PC-3 (cell line): ENCODE measurements at regions not wholly inside any gene's neighbourhood (a gene's known extent, or its start where the extent isn't known, plus 50 kb on each side); places are given as distances from the start of the nearest gene placed in this dataset.

Experiments
- ATAC-seq: fragments of 200-7000 bp; cut with Tn5 transposase; 2 replicates; pipeline ENCODE4 v1.9.1; 2020; ENCODE audit warnings: mild to moderate bottlenecking, moderate library complexity
- BruUV-seq: library from RNA; stranded (reverse); fragments of 400-500 nt; replicated peaks from 2 replicates; lab custom pipeline; 2021; lab: Mats Ljungman, UMichigan
- CTCF ChIA-PET: fragments of 300-600 bp; sonication (Branson Sonifier 250); formaldehyde crosslinking; loops from one replicate; lab custom pipeline; 2022; ENCODE audit warnings: antibody characterized with exemption; lab: Charles Lee
- POLR2A ChIA-PET: fragments of 300-600 bp; sonication (Branson Sonifier 250); formaldehyde crosslinking; loops from one replicate; lab custom pipeline; 2022; ENCODE audit warnings: antibody characterized with exemption; ENCODE audit not compliant: unreplicated experiment; lab: Charles Lee
- DNase-seq: peaks from one replicate; pipeline ENCODE4 v3.0.0-alpha.2; 2015
- H2AFZ ChIP-seq: fragments of 300-600 bp; sonication (generic); 2 replicates; pipeline ENCODE4 v1.6.0; 2016; ENCODE audit warnings: antibody characterized with exemption, low read length
- H3F3A ChIP-seq: fragments of 300-600 bp; sonication (generic); one replicate; pipeline ENCODE4 v1.6.0; 2017; ENCODE audit warnings: antibody characterized with exemption, low read length, control low read depth, mild to moderate bottlenecking; ENCODE audit not compliant: unreplicated experiment
- H3K27ac ChIP-seq: fragments of 300-600 bp; sonication (generic); 2 replicates; pipeline ENCODE4 v1.5.1; 2016; ENCODE audit warnings: mild to moderate bottlenecking, low read length
- H3K27me3 ChIP-seq: fragments of 300-600 bp; sonication (generic); 2 replicates; pipeline ENCODE4 v1.6.1; 2016; ENCODE audit warnings: low read length, mixed read lengths
- H3K36me3 ChIP-seq: fragments of 300-600 bp; sonication (generic); 2 replicates; pipeline ENCODE4 v1.6.1; 2016; ENCODE audit warnings: low read depth, mixed run types, low read length, mixed read lengths
- H3K4me1 ChIP-seq: fragments of 300-600 bp; sonication (generic); 2 replicates; pipeline ENCODE4 v1.5.1; 2016; ENCODE audit warnings: low read length; ENCODE audit not compliant: insufficient read depth
- H3K4me2 ChIP-seq: fragments of 300-600 bp; sonication (generic); 2 replicates; pipeline ENCODE4 v1.6.0; 2016; ENCODE audit warnings: low read length
- H3K4me3 ChIP-seq: fragments of 300-600 bp; sonication (generic); 2 replicates; pipeline ENCODE4 v1.5.1; 2016; ENCODE audit warnings: mild to moderate bottlenecking, low read length, mixed read lengths
- H3K79me2 ChIP-seq: fragments of 300-600 bp; sonication (generic); 2 replicates; pipeline ENCODE4 v1.6.1; 2017; ENCODE audit warnings: low read length, mixed read lengths
- H3K9ac ChIP-seq: fragments of 300-600 bp; sonication (generic); 2 replicates; pipeline ENCODE4 v1.6.0; 2016; ENCODE audit warnings: mild to moderate bottlenecking, low read length
- H3K9me2 ChIP-seq: fragments of 300-600 bp; sonication (generic); replicated peaks from 2 replicates; pipeline ENCODE4 v1.6.1; 2016; ENCODE audit warnings: mixed run types, low read length, mixed read lengths
- H3K9me3 ChIP-seq: fragments of 300-600 bp; sonication (generic); 2 replicates; pipeline ENCODE4 v1.6.1; 2016; ENCODE audit warnings: low read length, mixed read lengths
- H4K20me1 ChIP-seq: fragments of 300-600 bp; sonication (generic); 2 replicates; pipeline ENCODE4 v1.6.1; 2016; ENCODE audit warnings: low read length, mixed read lengths
- CTCF ChIP-seq: fragments of 300-600 bp; sonication (generic); conservative IDR thresholded peaks from 2 replicates; pipeline ENCODE4 v1.5.1; 2017; ENCODE audit warnings: antibody characterized with exemption, low read depth, mild to moderate bottlenecking, low read length
- EZH2 ChIP-seq: fragments of 300-600 bp; sonication (generic); IDR thresholded peaks from one replicate; pipeline ENCODE4 v1.6.1; 2017; ENCODE audit warnings: antibody characterized with exemption, mild to moderate bottlenecking, low read length; ENCODE audit not compliant: unreplicated experiment
- EZH2phosphoT487 ChIP-seq: fragments of 300-600 bp; sonication (generic); IDR thresholded peaks from 2 replicates; pipeline ENCODE4 v1.6.1; 2018; ENCODE audit warnings: mild to moderate bottlenecking, antibody characterized with exemption, low read length, borderline replicate concordance
- intact Hi-C: fragments of 100-400 bp; cut with micrococcal nuclease; formaldehyde crosslinking; loops from 2 replicates; pipeline ENCODE4 v1.9.0; 2023

DNA sequence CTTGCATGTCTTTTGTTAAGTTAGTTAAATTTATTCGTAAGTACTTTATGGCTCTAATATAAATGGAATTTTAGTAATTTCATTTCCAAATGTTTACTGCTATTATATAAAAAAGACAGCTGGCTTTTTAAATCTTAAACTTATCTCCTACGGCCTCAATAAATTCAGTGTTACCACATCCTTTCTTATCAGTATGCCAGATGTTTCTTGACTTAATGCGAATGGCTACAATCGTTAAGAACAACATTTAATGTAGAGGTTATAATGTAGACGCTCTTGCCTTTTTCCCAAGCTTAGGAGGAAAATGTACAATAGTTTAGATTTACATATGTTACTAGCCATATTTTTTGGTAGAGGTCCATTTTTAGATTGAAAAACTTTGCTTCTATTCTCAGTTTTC lies 659.4 kb downstream of the TENT5A start:
- Histone ChIP-seq H3K9me3 (no peaks in the 10 kb centered on the region), H4K20me1 (no peaks in the 10 kb centered on the region), H3K27ac (no peak overlapping the region), H3K4me1 (no peaks in the 10 kb centered on the region), H3K36me3 (no peaks in the 10 kb centered on the region), H3K79me2 (no peaks in the 10 kb centered on the region), H3F3A (no peaks in the 10 kb centered on the region), H3K4me3 (no peak overlapping the region), H3K4me2 (no peak overlapping the region), H3K27me3 (no peaks in the 10 kb centered on the region), H2AFZ (no peak overlapping the region), H3K9me2 (no peaks in the 10 kb centered on the region), H3K9ac (no peak overlapping the region)
- ATAC-seq: no peak
- no TSS peak for BruUV-seq
- ChIA-PET POLR2A (no interaction called here), CTCF (no interaction called here)
- intact Hi-C loops: no loop called here
- TF ChIP-seq CTCF (no peak), EZH2 (no peak), EZH2phosphoT487 (no peak)
- DNase-seq: no peak

DNA sequence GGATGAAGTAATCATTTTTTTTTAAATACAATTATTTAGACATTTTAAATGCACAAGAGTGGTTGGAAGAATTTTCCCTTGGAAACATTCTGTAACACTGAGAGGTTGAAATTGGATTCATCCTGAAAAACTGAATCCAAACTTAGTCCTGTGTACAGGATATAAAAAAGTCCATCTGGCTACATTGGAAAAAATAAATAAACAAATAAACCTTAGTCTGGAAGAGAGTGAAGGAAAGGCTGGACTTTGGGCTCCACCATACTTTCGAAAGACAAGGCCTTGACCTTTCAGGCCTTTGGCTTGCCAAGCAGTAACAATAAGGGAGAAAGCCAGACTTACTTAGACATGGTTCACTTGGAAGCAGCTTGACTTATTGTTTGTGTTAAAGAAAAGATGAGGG lies 664.3 kb downstream of the TENT5A start:
- intact Hi-C loops: no loop called here
- Histone ChIP-seq H2AFZ (no peak overlapping the region), H3F3A (no peaks in the 10 kb centered on the region), H3K79me2 (no peaks in the 10 kb centered on the region), H3K9ac (no peak overlapping the region), H3K9me2 (no peaks in the 10 kb centered on the region), H3K9me3 (no peaks in the 10 kb centered on the region), H3K36me3 (no peaks in the 10 kb centered on the region), H3K4me2 (no peak overlapping the region), H3K27me3 (no peaks in the 10 kb centered on the region), H3K4me3 (no peak overlapping the region), H3K4me1 (no peaks in the 10 kb centered on the region), H4K20me1 (no peaks in the 10 kb centered on the region), H3K27ac (no peak overlapping the region)
- DNase-seq (no peak), ATAC-seq (no peak)
- CTCF ChIA-PET: no interaction called here
- TF ChIP-seq EZH2phosphoT487 (no peak), CTCF (no peak), EZH2 (no peak)
- POLR2A ChIA-PET: no interaction called here
- BruUV-seq: no TSS peak

GRCh38 chr6:81086991-81087390 lies 665.5 kb downstream of the TENT5A start:
- H3K9ac ChIP-seq: no peak overlapping the region
- H3F3A ChIP-seq: no peaks in the 10 kb centered on the region
- H3K27ac ChIP-seq: no peak overlapping the region
- H3K36me3 ChIP-seq: no peaks in the 10 kb centered on the region
- no peaks in the 10 kb centered on the region for H3K4me1 ChIP-seq
- no peak for ATAC-seq
- TF ChIP-seq CTCF (no peak), EZH2 (no peak), EZH2phosphoT487 (no peak)
- no peak for DNase-seq
- no peaks in the 10 kb centered on the region for H3K9me2 ChIP-seq
- BruUV-seq: no TSS peak
- no peaks in the 10 kb centered on the region for H3K9me3 ChIP-seq
- no peaks in the 10 kb centered on the region for H3K27me3 ChIP-seq
- ChIA-PET CTCF (no interaction called here), POLR2A (no interaction called here)
- H3K79me2 ChIP-seq: no peaks in the 10 kb centered on the region
- no peak overlapping the region for H3K4me3 ChIP-seq
- intact Hi-C loops: no loop called here
- H2AFZ ChIP-seq: no peak overlapping the region
- H3K4me2 ChIP-seq: no peak overlapping the region
- no peaks in the 10 kb centered on the region for H4K20me1 ChIP-seq
